Loucy (cell line): ENCODE measurements at regions not wholly inside any gene's neighbourhood (a gene's known extent, or its start where the extent isn't known, plus 50 kb on each side); places are given as distances from the start of the nearest gene placed in this dataset.

Experiments used
- H2AFZ ChIP-seq: fragments of 200-600 bp; sonication (generic); 2 replicates; pipeline ENCODE4 v1.6.0; 2016; ENCODE audit warnings: antibody characterized with exemption, mild to moderate bottlenecking, low read length, moderate library complexity
- H3F3A ChIP-seq: fragments of 200-600 bp; 2 replicates; pipeline ENCODE4 v1.6.0; 2016; ENCODE audit warnings: antibody characterized with exemption, low read depth, mild to moderate bottlenecking
- H3K27me3 ChIP-seq: fragments of 200-600 bp; sonication (generic); 2 replicates; pipeline ENCODE4 v1.6.1; 2014; ENCODE audit warnings: low read length, mild to moderate bottlenecking; ENCODE audit not compliant: insufficient read depth, poor library complexity, severe bottlenecking
- H3K36me3 ChIP-seq: fragments of 200-600 bp; sonication (generic); 2 replicates; pipeline ENCODE4 v1.6.1; 2016; ENCODE audit warnings: low read length; ENCODE audit not compliant: insufficient read depth
- H3K4me1 ChIP-seq: fragments of 200-600 bp; sonication (generic); 2 replicates; pipeline ENCODE4 v1.5.1; 2014; ENCODE audit warnings: low read length, mild to moderate bottlenecking; ENCODE audit not compliant: insufficient read depth, poor library complexity, severe bottlenecking
- H3K4me2 ChIP-seq: fragments of 200-600 bp; sonication (generic); 2 replicates; pipeline ENCODE4 v1.6.0; 2014; ENCODE audit warnings: antibody characterized with exemption, low read length, low read depth, mild to moderate bottlenecking; ENCODE audit not compliant: poor library complexity, severe bottlenecking
- H3K4me3 ChIP-seq: fragments of 200-600 bp; sonication (generic); 2 replicates; pipeline ENCODE4 v1.5.1; 2014; ENCODE audit warnings: low read length, mild to moderate bottlenecking, mixed read lengths; ENCODE audit not compliant: poor library complexity, severe bottlenecking
- H3K79me2 ChIP-seq: fragments of 200-600 bp; sonication (generic); 2 replicates; pipeline ENCODE4 v1.6.1; 2014; ENCODE audit warnings: low read length; ENCODE audit not compliant: insufficient read depth
- H3K9ac ChIP-seq: fragments of 200-600 bp; sonication (generic); 2 replicates; pipeline ENCODE4 v1.6.0; 2014; ENCODE audit warnings: mild to moderate bottlenecking, low read depth, low read length, moderate library complexity; ENCODE audit not compliant: poor library complexity, severe bottlenecking
- H3K9me2 ChIP-seq: fragments of 200-600 bp; sonication (generic); replicated peaks from 2 replicates; pipeline ENCODE4 v1.6.1; 2016; ENCODE audit warnings: low read depth, low read length, mixed read lengths
- H3K9me3 ChIP-seq: fragments of 200-600 bp; sonication (generic); 2 replicates; pipeline ENCODE4 v1.6.1; 2014; ENCODE audit warnings: mild to moderate bottlenecking, antibody characterized with exemption, low read length, low read depth; ENCODE audit not compliant: insufficient read depth
- H4K20me1 ChIP-seq: fragments of 200-600 bp; sonication (generic); 2 replicates; pipeline ENCODE4 v1.6.0; 2014; ENCODE audit warnings: antibody characterized with exemption, low read length, mild to moderate bottlenecking; ENCODE audit not compliant: insufficient read depth, poor library complexity, severe bottlenecking
- EZH2phosphoT487 ChIP-seq: fragments of 200-600 bp; IDR thresholded peaks from 2 replicates; pipeline ENCODE4 v1.6.1; 2018; ENCODE audit warnings: antibody characterized with exemption, mild to moderate bottlenecking, moderate library complexity, borderline replicate concordance
- TF ChIP-seq, protein P1 (sequence below): fragments of 200-600 bp; sonication (generic); conservative IDR thresholded peaks from 2 replicates; pipeline ENCODE4 v1.5.1; 2014; ENCODE audit warnings: mild to moderate bottlenecking, antibody characterized with exemption, low read length

- Histone ChIP-seq H3F3A (no peaks in the 10 kb centered on the region), H3K4me2 (no peak overlapping the region)
These were observed 551.1 kb downstream of the BCL11A start for GRCh38 chr2:60002183-60002867.

DNA sequence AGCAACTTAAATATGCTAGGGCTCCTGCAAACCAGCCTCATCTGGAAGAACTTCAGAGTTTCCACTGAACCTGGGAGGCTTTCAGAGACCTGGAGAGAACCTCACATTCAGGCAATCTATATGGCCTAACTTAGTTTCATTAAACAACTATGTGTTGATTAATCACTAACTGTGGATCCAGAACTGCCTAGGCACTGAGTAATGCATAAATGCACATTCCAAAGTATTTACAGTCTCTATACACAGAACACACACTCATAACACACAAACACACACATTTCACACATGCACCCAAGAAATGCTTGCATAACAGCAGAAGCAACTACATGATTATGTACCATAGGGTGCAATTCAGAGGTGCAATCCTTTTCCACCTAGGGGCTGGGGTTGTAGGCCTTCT is 552.8 kb downstream of the BCL11A start:
- Histone ChIP-seq H3K4me2 (no peak overlapping the region), H3K79me2 (no peaks in the 10 kb centered on the region), H3K9ac (no peak overlapping the region), H3K27me3 (no peaks in the 10 kb centered on the region), H3K4me3 (no peak overlapping the region), H3K9me3 (no peaks in the 10 kb centered on the region), H3F3A (no peaks in the 10 kb centered on the region), H3K4me1 (no peaks in the 10 kb centered on the region), H2AFZ (no peak overlapping the region), H3K9me2 (no peaks in the 10 kb centered on the region), H4K20me1 (no peaks in the 10 kb centered on the region), H3K36me3 (no peaks in the 10 kb centered on the region)
- TF ChIP-seq EZH2phosphoT487 = no peak
- TF ChIP-seq, protein P1, sequence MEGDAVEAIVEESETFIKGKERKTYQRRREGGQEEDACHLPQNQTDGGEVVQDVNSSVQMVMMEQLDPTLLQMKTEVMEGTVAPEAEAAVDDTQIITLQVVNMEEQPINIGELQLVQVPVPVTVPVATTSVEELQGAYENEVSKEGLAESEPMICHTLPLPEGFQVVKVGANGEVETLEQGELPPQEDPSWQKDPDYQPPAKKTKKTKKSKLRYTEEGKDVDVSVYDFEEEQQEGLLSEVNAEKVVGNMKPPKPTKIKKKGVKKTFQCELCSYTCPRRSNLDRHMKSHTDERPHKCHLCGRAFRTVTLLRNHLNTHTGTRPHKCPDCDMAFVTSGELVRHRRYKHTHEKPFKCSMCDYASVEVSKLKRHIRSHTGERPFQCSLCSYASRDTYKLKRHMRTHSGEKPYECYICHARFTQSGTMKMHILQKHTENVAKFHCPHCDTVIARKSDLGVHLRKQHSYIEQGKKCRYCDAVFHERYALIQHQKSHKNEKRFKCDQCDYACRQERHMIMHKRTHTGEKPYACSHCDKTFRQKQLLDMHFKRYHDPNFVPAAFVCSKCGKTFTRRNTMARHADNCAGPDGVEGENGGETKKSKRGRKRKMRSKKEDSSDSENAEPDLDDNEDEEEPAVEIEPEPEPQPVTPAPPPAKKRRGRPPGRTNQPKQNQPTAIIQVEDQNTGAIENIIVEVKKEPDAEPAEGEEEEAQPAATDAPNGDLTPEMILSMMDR = no peak

More at GRCh38 chr2:60002183-60002867, 551.1 kb downstream of the BCL11A start:
- H3K9me3 ChIP-seq = no peaks in the 10 kb centered on the region
- H3K4me1 ChIP-seq = no peaks in the 10 kb centered on the region
- no peaks in the 10 kb centered on the region for H4K20me1 ChIP-seq
- no peak overlapping the region for H3K4me3 ChIP-seq
- no peaks in the 10 kb centered on the region for H3K36me3 ChIP-seq
- H3K79me2 ChIP-seq = no peaks in the 10 kb centered on the region
- no peak overlapping the region for H2AFZ ChIP-seq
- no peaks in the 10 kb centered on the region for H3K27me3 ChIP-seq
- no peaks in the 10 kb centered on the region for H3K9me2 ChIP-seq
- TF ChIP-seq, protein P1 = no peak
- TF ChIP-seq EZH2phosphoT487 = no peak
- H3K9ac ChIP-seq = no peak overlapping the region

DNA sequence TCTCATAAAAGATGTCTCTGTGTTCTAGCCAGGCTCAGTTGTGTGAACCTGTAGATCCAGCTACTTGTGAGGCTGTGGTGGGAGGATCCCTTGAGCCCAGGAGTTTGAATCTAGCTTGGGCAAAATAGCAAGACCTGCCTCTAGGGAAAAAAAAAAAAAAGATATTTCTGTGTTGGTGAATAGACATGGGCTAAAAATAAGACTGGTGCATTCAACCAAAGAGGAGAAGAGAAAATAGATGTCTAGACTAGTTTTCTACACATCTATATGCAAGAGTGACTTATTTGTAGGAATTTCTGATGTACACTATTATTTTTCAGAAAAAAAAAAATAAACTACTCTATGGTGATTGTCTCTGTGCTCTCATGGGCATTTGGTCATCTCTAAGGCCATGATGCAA is 555.1 kb downstream of the BCL11A start:
- Histone ChIP-seq H3K4me1 (no peaks in the 10 kb centered on the region), H3K9me3 (no peaks in the 10 kb centered on the region), H3K79me2 (no peaks in the 10 kb centered on the region), H3K9ac (no peak overlapping the region), H3K4me2 (no peak overlapping the region), H3K4me3 (no peak overlapping the region), H3K36me3 (no peaks in the 10 kb centered on the region), H3K27me3 (no peaks in the 10 kb centered on the region), H4K20me1 (no peaks in the 10 kb centered on the region), H3K9me2 (no peaks in the 10 kb centered on the region), H3F3A (no peaks in the 10 kb centered on the region), H2AFZ (no peak overlapping the region)
- TF ChIP-seq, protein P1 = no peak
- no peak for TF ChIP-seq EZH2phosphoT487
